ENCODE measurements at regions not wholly inside any gene's neighbourhood (a gene's known extent, or its start where the extent isn't known, plus 50 kb on each side); places are given as distances from the start of the nearest gene placed in this dataset.

DNA sequence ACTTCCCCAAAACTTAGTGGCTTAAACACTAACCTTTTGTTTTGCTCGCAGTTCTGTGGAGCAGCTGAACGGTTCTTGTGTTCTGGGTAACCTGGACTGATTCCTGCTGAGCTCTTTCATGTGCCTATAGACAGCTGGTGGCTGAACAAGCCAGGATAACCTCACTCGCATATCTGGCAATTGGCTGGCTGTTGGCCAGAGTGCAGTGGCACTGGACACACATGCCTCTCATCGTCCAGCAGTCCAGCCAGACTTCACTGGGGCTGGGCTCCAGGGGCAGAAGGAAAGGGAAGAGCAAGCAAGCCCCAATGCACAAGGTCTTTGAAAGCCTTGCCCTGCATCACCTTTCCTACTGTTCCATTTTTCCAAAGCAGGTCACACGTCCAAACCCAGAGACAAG lies 53.6 kb upstream of the GATA2 start:
- TF ChIP-seq POLR2A (IDR thresholded peaks at IDR 0.05) = no peak
- TF ChIP-seq CTCF (IDR thresholded peaks at IDR 0.05) = no peak

Data from body of pancreas (tissue), 4 donors.